HEK293 (cell line): ENCODE measurements at regions not wholly inside any gene's neighbourhood (a gene's known extent, or its start where the extent isn't known, plus 50 kb on each side); places are given as distances from the start of the nearest gene placed in this dataset.

Experiments used
- CTCF ChIA-PET: fragments of 350-600 bp; formaldehyde crosslinking; extraction: SDS; loops from one replicate; lab custom pipeline; 2021; ENCODE audit warnings: antibody characterized with exemption; lab: Yijun Ruan, JAX
- POLR2A ChIA-PET: fragments of 300-600 bp; formaldehyde crosslinking; extraction: SDS; loops from one replicate; lab custom pipeline; 2020; ENCODE audit warnings: antibody characterized with exemption, inconsistent platforms; lab: Yijun Ruan, JAX
- H3K27ac ChIP-seq: fragments of 200-500 bp; sonication (Bioruptor generic); 2 replicates; pipeline ENCODE4 v1.5.1; 2014; ENCODE audit warnings: low read depth, low read length, control low read depth, inconsistent platforms; ENCODE audit errors: extremely low read depth
- H3K36me3 ChIP-seq, 2 experiments: fragments of 200-500 bp in 1 of 2; sonication (Bioruptor generic) in 1 of 2; 1 replicate in 1 of 2; 2 replicates in 1 of 2; pipeline ENCODE4 v1.5.1; 2014 to 2017; ENCODE audit warnings: inconsistent platforms in 2 of 2, low read length in 2 of 2; ENCODE audit not compliant: control insufficient read depth in 2 of 2, insufficient read depth in 1 of 2
- H3K4me1 ChIP-seq: fragments of 200-500 bp; sonication (Bioruptor generic); 2 replicates; pipeline ENCODE4 v1.5.1; 2014; ENCODE audit warnings: mild to moderate bottlenecking, low read length, inconsistent platforms; ENCODE audit not compliant: control insufficient read depth, insufficient read depth
- H3K4me3 ChIP-seq: 2 replicates; pipeline ENCODE4 v1.5.1; 2011; ENCODE audit warnings: low read depth, mild to moderate bottlenecking, control low read depth, low read length, moderate library complexity
- H3K9me3 ChIP-seq: fragments of 200-500 bp; sonication (Bioruptor generic); 2 replicates; pipeline ENCODE4 v1.5.1; 2014; ENCODE audit warnings: low read depth, low read length, inconsistent platforms; ENCODE audit not compliant: control insufficient read depth, insufficient read depth
- BCL11B ChIP-seq: fragments of 450-650 bp; formaldehyde crosslinking; IDR thresholded peaks from 2 replicates; pipeline ENCODE4 v1.5.1; 2016; ENCODE audit warnings: low read depth, missing biosample characterization, missing genetic modification characterization
- HIC1 ChIP-seq: fragments of 450-650 bp; formaldehyde crosslinking; IDR thresholded peaks from 2 replicates; pipeline ENCODE4 v1.5.1; 2016; ENCODE audit warnings: missing biosample characterization, missing genetic modification characterization
- HOXA7 ChIP-seq: sonication (generic); formaldehyde crosslinking; IDR thresholded peaks from 2 replicates; pipeline ENCODE4 v1.8.1; 2022; ENCODE audit warnings: missing genetic modification reagents, borderline replicate concordance
- PATZ1 ChIP-seq: fragments of 450-650 bp; formaldehyde crosslinking; IDR thresholded peaks from 2 replicates; pipeline ENCODE4 v1.5.1; 2016; ENCODE audit warnings: missing biosample characterization, missing genetic modification characterization
- REPIN1 ChIP-seq: fragments of 450-650 bp; formaldehyde crosslinking; IDR thresholded peaks from 2 replicates; pipeline ENCODE4 v1.5.1; 2017; ENCODE audit warnings: missing biosample characterization, missing genetic modification characterization, low read depth
- SCRT1 ChIP-seq: fragments of 450-650 bp; formaldehyde crosslinking; IDR thresholded peaks from 2 replicates; pipeline ENCODE4 v1.5.1; 2016; ENCODE audit warnings: missing biosample characterization, missing genetic modification characterization, borderline replicate concordance
- SP3 ChIP-seq: fragments of 450-650 bp; formaldehyde crosslinking; IDR thresholded peaks from 2 replicates; pipeline ENCODE4 v1.5.1; 2016; ENCODE audit warnings: missing biosample characterization, missing genetic modification characterization
- ZFP3 ChIP-seq: fragments of 450-650 bp; formaldehyde crosslinking; IDR thresholded peaks from 2 replicates; pipeline ENCODE4 v1.5.1; 2016; ENCODE audit warnings: low read depth, missing biosample characterization, missing genetic modification characterization
- ZNF174 ChIP-seq: fragments of 450-650 bp; formaldehyde crosslinking; IDR thresholded peaks from 2 replicates; pipeline ENCODE4 v1.5.0; 2017; ENCODE audit warnings: missing biosample characterization, mild to moderate bottlenecking, missing genetic modification characterization
- ZNF184 ChIP-seq: fragments of 450-650 bp; IDR thresholded peaks from 2 replicates; pipeline ENCODE4 v1.5.1; 2018; ENCODE audit warnings: missing biosample characterization, mild to moderate bottlenecking, missing genetic modification characterization
- ZNF19 ChIP-seq: fragments of 450-650 bp; formaldehyde crosslinking; IDR thresholded peaks from 2 replicates; pipeline ENCODE4; 2016; ENCODE audit warnings: missing biosample characterization, missing genetic modification characterization, low read depth
- ZNF354C ChIP-seq: fragments of 450-650 bp; formaldehyde crosslinking; IDR thresholded peaks from 2 replicates; pipeline ENCODE4 v1.5.1; 2016; ENCODE audit warnings: missing biosample characterization, missing genetic modification characterization, low read depth, borderline replicate concordance
- ZNF366 ChIP-seq: fragments of 450-650 bp; formaldehyde crosslinking; conservative IDR thresholded peaks from 2 replicates; pipeline ENCODE4 v1.5.1; 2016; ENCODE audit warnings: missing biosample characterization, missing genetic modification characterization
- ZNF549 ChIP-seq: fragments of 450-650 bp; IDR thresholded peaks from 2 replicates; pipeline ENCODE4 v1.5.1; 2018; ENCODE audit warnings: missing biosample characterization, missing genetic modification characterization, mild to moderate bottlenecking, inconsistent platforms, moderate library complexity
- ZNF555 ChIP-seq: fragments of 450-650 bp; formaldehyde crosslinking; conservative IDR thresholded peaks from 2 replicates; pipeline ENCODE4 v1.5.1; 2017; ENCODE audit warnings: missing biosample characterization, mild to moderate bottlenecking, missing genetic modification characterization, inconsistent platforms
- ZNF670 ChIP-seq: fragments of 450-650 bp; formaldehyde crosslinking; IDR thresholded peaks from 2 replicates; pipeline ENCODE4 v1.5.1; 2016; ENCODE audit warnings: missing biosample characterization, missing genetic modification characterization, low read depth
- ZNF791 ChIP-seq: fragments of 450-650 bp; formaldehyde crosslinking; IDR thresholded peaks from 2 replicates; pipeline ENCODE4 v1.5.1; 2016; ENCODE audit warnings: missing biosample characterization, missing genetic modification characterization
- TF ChIP-seq, protein P1 (sequence below): fragments of 450-650 bp; formaldehyde crosslinking; IDR thresholded peaks from 2 replicates; pipeline ENCODE4 v1.5.1; 2016; ENCODE audit warnings: missing biosample characterization, missing genetic modification characterization
- TF ChIP-seq, protein P2 (sequence below): fragments of 450-650 bp; formaldehyde crosslinking; IDR thresholded peaks from 2 replicates; pipeline ENCODE4; 2016; ENCODE audit warnings: missing biosample characterization, missing genetic modification characterization

- Histone ChIP-seq H3K4me1 (no peaks in the 10 kb centered on the region), H3K9me3 (no peaks in the 10 kb centered on the region), H3K4me3 (no peak overlapping the region), H3K36me3 (no peaks in the 10 kb centered on the region), H3K27ac (no peak overlapping the region)
- ChIA-PET POLR2A (no interaction called here), CTCF (interaction anchor here (0.6 kb wide), 1 partner anchor 360 kb away, joined by 3 read pairs; no protein-coding TSS in a partner anchor)
- no peak for TF ChIP-seq ZNF19 (tag by site-specific recombination)
- no peak for TF ChIP-seq ZNF555 (tag by site-specific recombination)
- TF ChIP-seq BCL11B (tag by site-specific recombination) = no peak
- TF ChIP-seq ZNF366 (tag by site-specific recombination) = no peak
- TF ChIP-seq ZFP3 (tag by site-specific recombination) = no peak
- TF ChIP-seq, protein P1, sequence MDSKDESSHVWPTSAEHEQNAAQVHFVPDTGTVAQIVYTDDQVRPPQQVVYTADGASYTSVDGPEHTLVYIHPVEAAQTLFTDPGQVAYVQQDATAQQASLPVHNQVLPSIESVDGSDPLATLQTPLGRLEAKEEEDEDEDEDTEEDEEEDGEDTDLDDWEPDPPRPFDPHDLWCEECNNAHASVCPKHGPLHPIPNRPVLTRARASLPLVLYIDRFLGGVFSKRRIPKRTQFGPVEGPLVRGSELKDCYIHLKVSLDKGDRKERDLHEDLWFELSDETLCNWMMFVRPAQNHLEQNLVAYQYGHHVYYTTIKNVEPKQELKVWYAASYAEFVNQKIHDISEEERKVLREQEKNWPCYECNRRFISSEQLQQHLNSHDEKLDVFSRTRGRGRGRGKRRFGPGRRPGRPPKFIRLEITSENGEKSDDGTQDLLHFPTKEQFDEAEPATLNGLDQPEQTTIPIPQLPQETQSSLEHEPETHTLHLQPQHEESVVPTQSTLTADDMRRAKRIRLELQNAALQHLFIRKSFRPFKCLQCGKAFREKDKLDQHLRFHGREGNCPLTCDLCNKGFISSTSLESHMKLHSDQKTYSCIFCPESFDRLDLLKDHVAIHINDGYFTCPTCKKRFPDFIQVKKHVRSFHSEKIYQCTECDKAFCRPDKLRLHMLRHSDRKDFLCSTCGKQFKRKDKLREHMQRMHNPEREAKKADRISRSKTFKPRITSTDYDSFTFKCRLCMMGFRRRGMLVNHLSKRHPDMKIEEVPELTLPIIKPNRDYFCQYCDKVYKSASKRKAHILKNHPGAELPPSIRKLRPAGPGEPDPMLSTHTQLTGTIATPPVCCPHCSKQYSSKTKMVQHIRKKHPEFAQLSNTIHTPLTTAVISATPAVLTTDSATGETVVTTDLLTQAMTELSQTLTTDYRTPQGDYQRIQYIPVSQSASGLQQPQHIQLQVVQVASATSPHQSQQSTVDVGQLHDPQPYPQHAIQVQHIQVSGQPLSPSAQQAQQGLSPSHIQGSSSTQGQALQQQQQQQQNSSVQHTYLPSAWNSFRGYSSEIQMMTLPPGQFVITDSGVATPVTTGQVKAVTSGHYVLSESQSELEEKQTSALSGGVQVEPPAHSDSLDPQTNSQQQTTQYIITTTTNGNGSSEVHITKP = no peak
- TF ChIP-seq, protein P2, sequence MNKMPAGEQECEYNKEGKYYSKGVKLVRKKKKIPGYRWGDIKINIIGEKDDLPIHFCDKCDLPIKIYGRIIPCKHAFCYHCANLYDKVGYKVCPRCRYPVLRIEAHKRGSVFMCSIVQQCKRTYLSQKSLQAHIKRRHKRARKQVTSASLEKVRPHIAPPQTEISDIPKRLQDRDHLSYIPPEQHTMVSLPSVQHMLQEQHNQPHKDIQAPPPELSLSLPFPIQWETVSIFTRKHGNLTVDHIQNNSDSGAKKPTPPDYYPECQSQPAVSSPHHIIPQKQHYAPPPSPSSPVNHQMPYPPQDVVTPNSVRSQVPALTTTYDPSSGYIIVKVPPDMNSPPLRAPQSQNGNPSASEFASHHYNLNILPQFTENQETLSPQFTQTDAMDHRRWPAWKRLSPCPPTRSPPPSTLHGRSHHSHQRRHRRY = no peak
- TF ChIP-seq PATZ1 (tag by site-specific recombination) = no peak
- TF ChIP-seq ZNF174 = no peak
- no peak for TF ChIP-seq SP3 (tag by site-specific recombination)
- TF ChIP-seq ZNF670 = no peak
- no peak for TF ChIP-seq ZNF184 (tag by site-specific recombination)
- no peak for TF ChIP-seq HIC1 (tag by site-specific recombination)
- TF ChIP-seq ZNF791 = no peak
- no peak for TF ChIP-seq HOXA7 (CRISPR knock-in tag)
- no peak for TF ChIP-seq ZNF354C
- no peak for TF ChIP-seq REPIN1 (tag by site-specific recombination)
- no peak for TF ChIP-seq SCRT1 (tag by site-specific recombination)
- no peak for TF ChIP-seq ZNF549 (tag by site-specific recombination)
These were observed 372.6 kb downstream of the PRELID2 start for GRCh38 chr5:145462525-145462924.
